ENCODE measurements at regions not wholly inside any gene's neighbourhood (a gene's known extent, or its start where the extent isn't known, plus 50 kb on each side); places are given as distances from the start of the nearest gene placed in this dataset.

- no peak for DNase-seq (ENCODE audit: low read depth)
Measured at GRCh38 chr5:167861928-167862426, 429.5 kb upstream of the WWC1 start.

- no peak for DNase-seq (ENCODE audit: low read depth)
Measured at GRCh38 chr5:167863883-167864282, 427.6 kb upstream of the WWC1 start.

- DNase-seq (ENCODE audit: low read depth): no peak
Measured at GRCh38 chr5:167864801-167865200, 426.6 kb upstream of the WWC1 start.

- no peak for DNase-seq (ENCODE audit: low read depth)
Measured at GRCh38 chr5:167866797-167867196, 424.6 kb upstream of the WWC1 start.

GRCh38 chr5:167867281-167867680 lies 424.2 kb upstream of the WWC1 start:
- no peak for DNase-seq (ENCODE audit: low read depth)

- DNase-seq (ENCODE audit: low read depth): no peak
Measured at GRCh38 chr5:167869125-167869524, 422.3 kb upstream of the WWC1 start.

GRCh38 chr5:167870055-167870454 lies 421.4 kb upstream of the WWC1 start:
- DNase-seq (ENCODE audit: low read depth): no peak

- DNase-seq (ENCODE audit: low read depth): no peak
Measured at GRCh38 chr5:167871091-167871490, 420.4 kb upstream of the WWC1 start.

- no peak for DNase-seq (ENCODE audit: low read depth)
Measured at GRCh38 chr5:167872791-167873190, 418.7 kb upstream of the WWC1 start.

GRCh38 chr5:167877114-167877722 lies 414.2 kb upstream of the WWC1 start:
- no peak for DNase-seq (ENCODE audit: low read depth)

GRCh38 chr5:167877924-167878323 lies 413.5 kb upstream of the WWC1 start:
- no peak for DNase-seq (ENCODE audit: low read depth)

- no peak for DNase-seq (ENCODE audit: low read depth)
Measured at GRCh38 chr5:167880420-167880819, 411.0 kb upstream of the WWC1 start.

- DNase-seq (ENCODE audit: low read depth): no peak
Measured at GRCh38 chr5:167881041-167881440, 410.4 kb upstream of the WWC1 start.

- no peak for DNase-seq (ENCODE audit: low read depth)
Measured at GRCh38 chr5:167886196-167886595, 405.2 kb upstream of the WWC1 start.

GRCh38 chr5:167888393-167888792 lies 403.1 kb upstream of the WWC1 start:
- no peak for DNase-seq (ENCODE audit: low read depth)

- DNase-seq (ENCODE audit: low read depth): no peak
Measured at GRCh38 chr5:167889276-167889675, 402.2 kb upstream of the WWC1 start.

GRCh38 chr5:167892352-167893115 lies 398.9 kb upstream of the WWC1 start:
- DNase-seq (ENCODE audit: low read depth): no peak

- no peak for DNase-seq (ENCODE audit: low read depth)
Measured at GRCh38 chr5:167893271-167893670, 398.2 kb upstream of the WWC1 start.

- DNase-seq (ENCODE audit: low read depth): no peak
Measured at GRCh38 chr5:167894631-167895472, 396.6 kb upstream of the WWC1 start.

GRCh38 chr5:167895899-167896659 lies 395.4 kb upstream of the WWC1 start:
- no peak for DNase-seq (ENCODE audit: low read depth)

- DNase-seq (ENCODE audit: low read depth): no peak
Measured at GRCh38 chr5:167896814-167897213, 394.6 kb upstream of the WWC1 start.

GRCh38 chr5:167897371-167897770 lies 394.1 kb upstream of the WWC1 start:
- no peak for DNase-seq (ENCODE audit: low read depth)
